ENCODE measurements at regions not wholly inside any gene's neighbourhood (a gene's known extent, or its start where the extent isn't known, plus 50 kb on each side); places are given as distances from the start of the nearest gene placed in this dataset.

GRCh38 chr22:49360746-49361145, 466.9 kb downstream of the BRD1 start:
- TF ChIP-seq CTCF (IDR thresholded peaks at IDR 0.05; ENCODE audit: insufficient read depth, low read length, poor library complexity, severe bottlenecking) = no peak
- TF ChIP-seq EZH2phosphoT487 (conservative IDR thresholded peaks at IDR 0.05; ENCODE audit: low read length) = no peak
